ENCODE measurements at regions not wholly inside any gene's neighbourhood (a gene's known extent, or its start where the extent isn't known, plus 50 kb on each side); places are given as distances from the start of the nearest gene placed in this dataset.

- TF ChIP-seq TAF1 (IDR thresholded peaks at IDR 0.05; ENCODE audit: borderline replicate concordance, insufficient read depth, low read length) (no peak), POLR2AphosphoS5 (IDR thresholded peaks at IDR 0.05; ENCODE audit: low read depth, low read length) (no peak)
Measured at GRCh38 chr16:7849841-7850240, 517.2 kb downstream of the RBFOX1 start.

All from PFSK-1 (cell line).